GM06990 (cell line): ENCODE measurements at regions not wholly inside any gene's neighbourhood (a gene's known extent, or its start where the extent isn't known, plus 50 kb on each side); places are given as distances from the start of the nearest gene placed in this dataset.

Source experiments
- DNase-seq: peaks from one replicate; pipeline ENCODE4 v3.0.0-alpha.2; 2011; ENCODE audit not compliant: insufficient read length; ENCODE audit errors: extremely low read depth
- H3K27me3 ChIP-seq: replicated peaks from 2 replicates; pipeline ENCODE4 v1.6.0; 2011; ENCODE audit warnings: low read length; ENCODE audit not compliant: control insufficient read depth, insufficient read depth
- H3K36me3 ChIP-seq: 2 replicates; pipeline ENCODE4 v1.5.1; 2011; ENCODE audit warnings: low read length; ENCODE audit not compliant: control insufficient read depth, insufficient read depth
- H3K4me3 ChIP-seq: replicated peaks from 2 replicates; pipeline ENCODE4 v1.5.1; 2011; ENCODE audit warnings: low read depth, mild to moderate bottlenecking, control low read depth, low read length
- CTCF ChIP-seq: IDR thresholded peaks from 2 replicates; pipeline ENCODE4 v1.5.1; 2011; ENCODE audit warnings: low read length, control low read depth, mild to moderate bottlenecking, inconsistent platforms; ENCODE audit not compliant: insufficient read depth, poor library complexity, severe bottlenecking

- H3K27me3 ChIP-seq: no peaks in the 10 kb centered on the region
- no peak for TF ChIP-seq CTCF
- no peak overlapping the region for H3K4me3 ChIP-seq
- no peaks in the 10 kb centered on the region for H3K36me3 ChIP-seq
- DNase-seq: no peak
Observed at GRCh38 chr12:78683031-78683430, 181.5 kb upstream of the SYT1 start.

GRCh38 chr12:78683626-78684025 lies 180.9 kb upstream of the SYT1 start:
- no peak for TF ChIP-seq CTCF
- no peak for DNase-seq
- Histone ChIP-seq H3K4me3 (no peak overlapping the region), H3K36me3 (no peaks in the 10 kb centered on the region), H3K27me3 (no peaks in the 10 kb centered on the region)

- TF ChIP-seq CTCF: no peak
- H3K27me3 ChIP-seq: no peaks in the 10 kb centered on the region
- DNase-seq: no peak
- no peak overlapping the region for H3K4me3 ChIP-seq
- no peaks in the 10 kb centered on the region for H3K36me3 ChIP-seq
Observed at GRCh38 chr12:78684419-78684818, 180.2 kb upstream of the SYT1 start.

GRCh38 chr12:78695749-78696148 lies 168.8 kb upstream of the SYT1 start:
- no peak for TF ChIP-seq CTCF
- Histone ChIP-seq H3K36me3 (no peaks in the 10 kb centered on the region), H3K27me3 (no peaks in the 10 kb centered on the region), H3K4me3 (no peak overlapping the region)
- DNase-seq: no peak

GRCh38 chr12:78696267-78696666 lies 168.3 kb upstream of the SYT1 start:
- no peak for DNase-seq
- Histone ChIP-seq H3K4me3 (no peak overlapping the region), H3K27me3 (no peaks in the 10 kb centered on the region), H3K36me3 (no peaks in the 10 kb centered on the region)
- no peak for TF ChIP-seq CTCF

- no peak for TF ChIP-seq CTCF
- DNase-seq: no peak
- Histone ChIP-seq H3K36me3 (no peaks in the 10 kb centered on the region), H3K27me3 (no peaks in the 10 kb centered on the region), H3K4me3 (no peak overlapping the region)
Observed at GRCh38 chr12:78697817-78698415, 166.7 kb upstream of the SYT1 start.
